ENCODE measurements at regions not wholly inside any gene's neighbourhood (a gene's known extent, or its start where the extent isn't known, plus 50 kb on each side); places are given as distances from the start of the nearest gene placed in this dataset.

- DNase-seq (ENCODE audit: low read depth in 3 of 3): no peak
Measured at GRCh38 chr5:88396751-88397281, 128.2 kb upstream of the TMEM161B start.

- no peak for DNase-seq (ENCODE audit: low read depth in 3 of 3)
Measured at GRCh38 chr5:88396000-88396535, 127.4 kb upstream of the TMEM161B start.

- no peak for DNase-seq (ENCODE audit: low read depth in 3 of 3)
Measured at GRCh38 chr5:88395264-88395663, 126.6 kb upstream of the TMEM161B start.

- DNase-seq (ENCODE audit: low read depth in 3 of 3): no peak
Measured at GRCh38 chr5:88394536-88395175, 126.0 kb upstream of the TMEM161B start.

GRCh38 chr5:88393716-88394535 is 125.3 kb upstream of the TMEM161B start:
- no peak for DNase-seq (ENCODE audit: low read depth in 3 of 3)

GRCh38 chr5:88393042-88393441 is 124.4 kb upstream of the TMEM161B start:
- DNase-seq (ENCODE audit: low read depth in 3 of 3): no peak

GRCh38 chr5:88391991-88392390 is 123.3 kb upstream of the TMEM161B start:
- no peak for DNase-seq (ENCODE audit: low read depth in 3 of 3)

GRCh38 chr5:88391116-88391515 is 122.5 kb upstream of the TMEM161B start:
- DNase-seq (ENCODE audit: low read depth in 3 of 3): no peak

GRCh38 chr5:88390481-88390880 is 121.8 kb upstream of the TMEM161B start:
- no peak for DNase-seq (ENCODE audit: low read depth in 3 of 3)

- no peak for DNase-seq (ENCODE audit: low read depth in 3 of 3)
Measured at GRCh38 chr5:88390096-88390441, 121.4 kb upstream of the TMEM161B start.

GRCh38 chr5:88389338-88390095 is 120.9 kb upstream of the TMEM161B start:
- DNase-seq (ENCODE audit: low read depth in 3 of 3): no peak

GRCh38 chr5:88388476-88389337 is 120.1 kb upstream of the TMEM161B start:
- DNase-seq (ENCODE audit: low read depth in 3 of 3): no peak

GRCh38 chr5:88384886-88385285 is 116.2 kb upstream of the TMEM161B start:
- no peak for DNase-seq (ENCODE audit: low read depth in 3 of 3)

GRCh38 chr5:88380332-88380731 is 111.7 kb upstream of the TMEM161B start:
- DNase-seq (ENCODE audit: low read depth in 3 of 3): no peak

GRCh38 chr5:88377705-88378656 is 109.3 kb upstream of the TMEM161B start:
- no peak for DNase-seq (ENCODE audit: low read depth in 3 of 3)

- no peak for DNase-seq (ENCODE audit: low read depth in 3 of 3)
Measured at GRCh38 chr5:88377240-88377639, 108.6 kb upstream of the TMEM161B start.

- no peak for DNase-seq (ENCODE audit: low read depth in 3 of 3)
Measured at GRCh38 chr5:88376728-88377127, 108.1 kb upstream of the TMEM161B start.

- no peak for DNase-seq (ENCODE audit: low read depth in 3 of 3)
Measured at GRCh38 chr5:88374391-88374790, 105.7 kb upstream of the TMEM161B start.

- DNase-seq (ENCODE audit: low read depth in 3 of 3): no peak
Measured at GRCh38 chr5:88370824-88371223, 102.2 kb upstream of the TMEM161B start.

GRCh38 chr5:88368201-88368600 is 99.6 kb upstream of the TMEM161B start:
- DNase-seq (ENCODE audit: low read depth in 3 of 3): no peak

Measured in stimulated activated CD4-positive, alpha-beta T cell treated with anti-CD3 and anti-CD28 coated beads, TNF-alpha, amount 100 ng/mL, for 48 hours (primary cell).